GM13976 (cell line): ENCODE measurements at regions not wholly inside any gene's neighbourhood (a gene's known extent, or its start where the extent isn't known, plus 50 kb on each side); places are given as distances from the start of the nearest gene placed in this dataset.
"Not testable (repeated sequence)": the region's sequence is repeated elsewhere in the genome, so short reads cannot be mapped to it uniquely, and the experiment has no call there.

Source experiments
- DNase-seq: peaks from one replicate; pipeline ENCODE4 v3.0.0; 2012; ENCODE audit warnings: low spot score
- CTCF ChIP-seq: IDR thresholded peaks from 2 replicates; pipeline ENCODE4 v1.5.1; 2012; ENCODE audit warnings: borderline replicate concordance, mild to moderate bottlenecking; ENCODE audit not compliant: insufficient read depth; ENCODE audit errors: extremely low read depth, missing control alignments, control extremely low read depth
- in situ Hi-C: fragments of 300-500 bp; cut with MboI; formaldehyde crosslinking; loops from one replicate; pipeline ENCODE4 v1.12.0; 2022; ENCODE audit warnings: low sequenced_read_pairs, mixed read lengths, inconsistent platforms; ENCODE audit not compliant: unreplicated experiment

DNA sequence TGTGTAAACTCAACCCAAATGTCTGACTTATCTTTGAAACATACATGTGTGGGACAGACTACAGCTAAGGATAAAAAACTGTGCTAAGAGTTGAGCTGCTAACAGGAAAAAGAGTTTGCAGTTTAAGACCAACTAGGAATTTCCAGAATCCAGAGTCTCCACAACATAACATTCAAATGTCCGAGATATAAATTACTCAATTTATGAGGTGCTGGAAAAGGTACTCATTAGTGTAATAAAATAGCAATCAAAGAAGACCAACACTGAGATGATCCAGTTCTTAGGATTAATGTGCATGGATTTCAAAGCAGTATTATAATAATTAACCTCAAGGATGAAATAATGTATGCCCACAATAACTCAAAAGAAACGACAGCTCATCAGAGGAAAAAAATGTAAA lies 426.5 kb upstream of the KCNMB2 start:
- in situ Hi-C loops = no loop called here
- DNase-seq = no peak
- no peak for TF ChIP-seq CTCF

GRCh38 chr3:178112134-178112533 lies 424.1 kb upstream of the KCNMB2 start:
- in situ Hi-C loops = no loop called here
- DNase-seq = no peak
- no peak for TF ChIP-seq CTCF

GRCh38 chr3:178112552-178112951 lies 423.7 kb upstream of the KCNMB2 start:
- in situ Hi-C loops, DNase-seq: not testable (repeated sequence)

DNA sequence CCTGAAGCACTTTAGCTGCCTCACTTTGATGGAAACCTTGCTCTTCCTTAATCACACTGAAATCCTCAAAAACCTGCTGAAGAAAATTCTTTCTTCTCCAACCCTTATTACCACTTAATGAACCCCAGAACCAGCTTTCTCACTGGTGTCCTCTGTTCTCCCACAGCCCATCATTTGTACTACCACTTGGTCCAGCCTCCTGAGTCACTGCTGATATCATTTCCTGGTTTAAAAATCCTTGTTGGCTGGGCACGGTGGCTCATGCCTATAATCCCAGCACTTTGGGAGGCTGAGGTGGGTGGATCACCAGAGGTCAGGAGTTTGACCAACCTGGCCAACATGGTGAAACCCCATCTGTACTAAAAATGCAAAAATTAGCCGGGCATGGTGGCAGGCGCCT lies 418.6 kb upstream of the KCNMB2 start:
- DNase-seq = no peak
- no peak for TF ChIP-seq CTCF
- in situ Hi-C loops = no loop called here

- in situ Hi-C loops, DNase-seq: not testable (repeated sequence)
Measured at GRCh38 chr3:178119608-178120295, 416.5 kb upstream of the KCNMB2 start.

- in situ Hi-C loops = no loop called here
- no peak for DNase-seq
- TF ChIP-seq CTCF = no peak
Measured at GRCh38 chr3:178120367-178120766, 415.9 kb upstream of the KCNMB2 start.

DNA sequence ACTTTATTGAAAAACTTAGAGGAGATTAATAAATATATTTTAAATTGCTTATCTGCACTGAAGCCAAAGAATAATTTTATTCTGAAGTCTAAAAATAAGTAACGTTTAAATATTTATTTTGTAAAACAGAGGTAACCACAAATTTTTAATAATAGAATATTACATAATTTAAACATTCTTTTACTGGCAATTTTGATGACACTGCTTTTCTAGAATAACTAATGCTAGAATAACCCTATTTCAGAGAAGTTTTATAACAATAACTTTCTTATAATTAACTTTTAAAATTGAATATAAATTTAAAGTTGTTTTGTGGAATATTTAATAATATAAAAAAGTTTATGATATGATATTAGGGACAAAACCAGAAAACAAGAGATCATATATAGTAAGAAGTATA lies 409.6 kb upstream of the KCNMB2 start:
- no peak for TF ChIP-seq CTCF
- in situ Hi-C loops = no loop called here
- DNase-seq = no peak

- in situ Hi-C loops = no loop called here
- no peak for TF ChIP-seq CTCF
Measured at GRCh38 chr3:178127221-178127620, 409.0 kb upstream of the KCNMB2 start.

More at GRCh38 chr3:178127221-178127620, 409.0 kb upstream of the KCNMB2 start:
- DNase-seq = no peak
